ENCODE measurements at regions not wholly inside any gene's neighbourhood (a gene's known extent, or its start where the extent isn't known, plus 50 kb on each side); places are given as distances from the start of the nearest gene placed in this dataset.

- TF ChIP-seq CEBPB (IDR thresholded peaks at IDR 0.05; ENCODE audit: low read depth) = no peak
- no peak for TF ChIP-seq YY1 (IDR thresholded peaks at IDR 0.05; ENCODE audit: extremely low read depth, insufficient replicate concordance, low read depth, low read length)
- no peak for TF ChIP-seq MAX (IDR thresholded peaks at IDR 0.05)
- TF ChIP-seq CBX3 (IDR thresholded peaks at IDR 0.05; ENCODE audit: low read depth) = no peak
- TF ChIP-seq REST (IDR thresholded peaks at IDR 0.05; ENCODE audit: low read depth) = no peak
- no peak for TF ChIP-seq ZNF274 (IDR thresholded peaks at IDR 0.05; ENCODE audit: low read depth, low read length)
- TF ChIP-seq RAD21 (IDR thresholded peaks at IDR 0.05; ENCODE audit: low read depth) = no peak
- no peak for TF ChIP-seq SRF (IDR thresholded peaks at IDR 0.05; ENCODE audit: low read depth)
- no peak for TF ChIP-seq EGR1 (IDR thresholded peaks at IDR 0.05; ENCODE audit: low read depth)
- TF ChIP-seq FOSL1 (IDR thresholded peaks at IDR 0.05; ENCODE audit: low read depth) = no peak
- TF ChIP-seq SIN3A (IDR thresholded peaks at IDR 0.05; ENCODE audit: low read depth) = no peak
- TF ChIP-seq CTCF (IDR thresholded peaks at IDR 0.05 in 2 of 3, conservative IDR thresholded peaks at IDR 0.05 in 1 of 3; ENCODE audit: borderline replicate concordance in 1 of 3, insufficient read depth in 1 of 3, low read depth in 2 of 3, low read length in 2 of 3) = no peak
- TF ChIP-seq TCF7L2 (IDR thresholded peaks at IDR 0.05; ENCODE audit: borderline replicate concordance, extremely low read depth, insufficient read depth, insufficient read length) = no peak
- TF ChIP-seq ATF3 (IDR thresholded peaks at IDR 0.05) = no peak
- TF ChIP-seq ZFX (IDR thresholded peaks at IDR 0.05) = no peak
- Histone ChIP-seq H2AFZ (ENCODE audit: low read depth, low read length, poor library complexity, severe bottlenecking) (no peak overlapping the region), H3K9ac (ENCODE audit: low read length) (no peak overlapping the region), H3K4me2 (ENCODE audit: low read length) (no peak overlapping the region), H4K20me1 (ENCODE audit: insufficient read depth) (no peaks in the 10 kb centered on the region), H3K9me2 (ENCODE audit: insufficient read depth) (no peaks in the 10 kb centered on the region), H3K27ac (ENCODE audit: low read depth, low read length) (no peak overlapping the region), H3K9me3 (ENCODE audit: control insufficient read depth in 1 of 2, insufficient read depth in 1 of 2, low read depth in 1 of 2, low read length in 2 of 2) (no peaks in the 10 kb centered on the region), H3K79me2 (ENCODE audit: insufficient read depth, low read length) (no peaks in the 10 kb centered on the region), H3K27me3 (ENCODE audit: insufficient read depth, low read length) (no peaks in the 10 kb centered on the region), H3K4me3 (replicated peaks in 1 of 2; ENCODE audit: low read depth in 1 of 2, low read length in 2 of 2) (no peak overlapping the region), H3K4me1 (ENCODE audit: control insufficient read depth in 1 of 2, insufficient read depth in 2 of 2, low read length in 2 of 2) (no peaks in the 10 kb centered on the region), H3K36me3 (ENCODE audit: control insufficient read depth in 1 of 2, insufficient read depth in 2 of 2, low read length in 2 of 2) (no peaks in the 10 kb centered on the region)
- ChIA-PET CTCF (no interaction called here), RAD21 (ENCODE audit: low non-redundant PET in 1 of 2, low total read pairs in 2 of 2, uncharacterized antibody in 2 of 2, unreplicated experiment in 2 of 2) (no interaction called here), POLR2A (no interaction called here)
- no peak for DNase-seq (ENCODE audit: low read depth, low spot score)
- BruUV-seq (replicated peaks) = no TSS peak
- intact Hi-C loops (cut with micrococcal nuclease) = no loop called here
- ATAC-seq = no peak
Measured at GRCh38 chr2:175275539-175275938, 94.0 kb upstream of the ATP5MC3 start.
